Breast epithelium (tissue), 3 donors: ENCODE measurements at regions not wholly inside any gene's neighbourhood (a gene's known extent, or its start where the extent isn't known, plus 50 kb on each side); places are given as distances from the start of the nearest gene placed in this dataset.

Experiments used
- POLR2A ChIP-seq: fragments of 450-650 bp; IDR thresholded peaks from one replicate; pipeline ENCODE4 v1.6.1; 2016; ENCODE audit warnings: antibody characterized with exemption, mild to moderate bottlenecking, moderate library complexity
- POLR2AphosphoS5 ChIP-seq, 3 donors: sonication (generic); formaldehyde crosslinking; IDR thresholded peaks; one replicate each; pipeline ENCODE4 v1.6.1; 2017; ENCODE audit warnings: antibody characterized with exemption in 3 of 3
- TF ChIP-seq, protein P1 (sequence below), 3 donors: fragments of 450-650 bp; IDR thresholded peaks; one replicate each; pipeline ENCODE4 v1.5.1; 2016 to 2017; ENCODE audit warnings: antibody characterized with exemption in 3 of 3, mild to moderate bottlenecking in 3 of 3, moderate library complexity in 3 of 3

DNA sequence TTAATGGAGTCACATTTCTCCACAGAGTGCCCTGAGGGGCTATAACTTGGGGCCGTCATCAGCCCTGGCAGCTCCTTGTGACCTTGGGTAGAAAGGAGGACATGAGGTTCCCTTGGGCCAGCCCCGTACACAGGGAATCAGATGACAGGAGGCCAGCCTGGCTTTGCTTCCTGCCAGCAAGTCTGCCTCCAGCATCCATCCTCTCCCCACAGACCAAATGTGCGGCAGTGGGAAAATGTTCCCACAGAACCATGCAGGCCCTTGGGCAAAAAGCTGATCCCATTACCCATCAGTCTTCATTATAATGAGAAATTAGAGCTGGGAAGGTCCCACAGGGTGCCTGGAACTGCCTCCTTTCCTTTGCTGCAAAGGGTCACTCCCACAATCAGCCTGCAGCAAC, 908.3 kb downstream of the GRID1 start:
- TF ChIP-seq, protein P1, sequence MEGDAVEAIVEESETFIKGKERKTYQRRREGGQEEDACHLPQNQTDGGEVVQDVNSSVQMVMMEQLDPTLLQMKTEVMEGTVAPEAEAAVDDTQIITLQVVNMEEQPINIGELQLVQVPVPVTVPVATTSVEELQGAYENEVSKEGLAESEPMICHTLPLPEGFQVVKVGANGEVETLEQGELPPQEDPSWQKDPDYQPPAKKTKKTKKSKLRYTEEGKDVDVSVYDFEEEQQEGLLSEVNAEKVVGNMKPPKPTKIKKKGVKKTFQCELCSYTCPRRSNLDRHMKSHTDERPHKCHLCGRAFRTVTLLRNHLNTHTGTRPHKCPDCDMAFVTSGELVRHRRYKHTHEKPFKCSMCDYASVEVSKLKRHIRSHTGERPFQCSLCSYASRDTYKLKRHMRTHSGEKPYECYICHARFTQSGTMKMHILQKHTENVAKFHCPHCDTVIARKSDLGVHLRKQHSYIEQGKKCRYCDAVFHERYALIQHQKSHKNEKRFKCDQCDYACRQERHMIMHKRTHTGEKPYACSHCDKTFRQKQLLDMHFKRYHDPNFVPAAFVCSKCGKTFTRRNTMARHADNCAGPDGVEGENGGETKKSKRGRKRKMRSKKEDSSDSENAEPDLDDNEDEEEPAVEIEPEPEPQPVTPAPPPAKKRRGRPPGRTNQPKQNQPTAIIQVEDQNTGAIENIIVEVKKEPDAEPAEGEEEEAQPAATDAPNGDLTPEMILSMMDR (IDR thresholded peaks at IDR 0.05), result no peak
- TF ChIP-seq POLR2AphosphoS5 (IDR thresholded peaks at IDR 0.05) (no peak), POLR2A (no peak)
